Pons (tissue), 1 donor: ENCODE measurements at regions not wholly inside any gene's neighbourhood (a gene's known extent, or its start where the extent isn't known, plus 50 kb on each side); places are given as distances from the start of the nearest gene placed in this dataset.
"Not testable (repeated sequence)": the region's sequence is repeated elsewhere in the genome, so short reads cannot be mapped to it uniquely, and the experiment has no call there.

Source experiments
- DNase-seq: peaks from one replicate; pipeline ENCODE4 v3.0.0-alpha.2; 2016; ENCODE audit warnings: low spot score

- no peak for DNase-seq
Measured at GRCh38 chr7:69198250-69198649, 400.0 kb upstream of the AUTS2 start.

GRCh38 chr7:69199041-69199440 lies 399.2 kb upstream of the AUTS2 start:
- no peak for DNase-seq

GRCh38 chr7:69199661-69200060 lies 398.6 kb upstream of the AUTS2 start:
- DNase-seq = no peak

GRCh38 chr7:69203871-69204270 lies 394.4 kb upstream of the AUTS2 start:
- no peak for DNase-seq

- no peak for DNase-seq
Measured at GRCh38 chr7:69204943-69205342, 393.3 kb upstream of the AUTS2 start.

GRCh38 chr7:69205581-69205980 lies 392.7 kb upstream of the AUTS2 start:
- no peak for DNase-seq

- DNase-seq = no peak
Measured at GRCh38 chr7:69208276-69208675, 390.0 kb upstream of the AUTS2 start.

- peak; percentile 70 for DNase-seq
Measured at GRCh38 chr7:69208848-69209247, 389.4 kb upstream of the AUTS2 start.

- DNase-seq = no peak
Measured at GRCh38 chr7:69211336-69211735, 386.9 kb upstream of the AUTS2 start.

- DNase-seq = no peak
Measured at GRCh38 chr7:69211739-69212138, 386.5 kb upstream of the AUTS2 start.

GRCh38 chr7:69213878-69214277 lies 384.4 kb upstream of the AUTS2 start:
- no peak for DNase-seq

- DNase-seq = not testable (repeated sequence)
Measured at GRCh38 chr7:69215516-69215915, 382.8 kb upstream of the AUTS2 start.

GRCh38 chr7:69217516-69218350 lies 380.5 kb upstream of the AUTS2 start:
- DNase-seq = no peak

GRCh38 chr7:69218576-69218975 lies 379.7 kb upstream of the AUTS2 start:
- DNase-seq = no peak

- DNase-seq = no peak
Measured at GRCh38 chr7:69219381-69219780, 378.9 kb upstream of the AUTS2 start.

- DNase-seq = no peak
Measured at GRCh38 chr7:69225259-69225943, 372.9 kb upstream of the AUTS2 start.

- DNase-seq = no peak
Measured at GRCh38 chr7:69228212-69228811, 370.0 kb upstream of the AUTS2 start.

- no peak for DNase-seq
Measured at GRCh38 chr7:69232445-69233376, 365.6 kb upstream of the AUTS2 start.

GRCh38 chr7:69237541-69237940 lies 360.7 kb upstream of the AUTS2 start:
- no peak for DNase-seq

GRCh38 chr7:69243016-69243415 lies 355.3 kb upstream of the AUTS2 start:
- DNase-seq = no peak

GRCh38 chr7:69244701-69245100 lies 353.6 kb upstream of the AUTS2 start:
- no peak for DNase-seq

- peak; percentile 57 for DNase-seq
Measured at GRCh38 chr7:69245646-69246045, 352.6 kb upstream of the AUTS2 start.
